Heart left ventricle (tissue), 16 donors: ENCODE measurements at regions not wholly inside any gene's neighbourhood (a gene's known extent, or its start where the extent isn't known, plus 50 kb on each side); places are given as distances from the start of the nearest gene placed in this dataset.

ENCODE experiments used
- ATAC-seq, 4 donors: fragments of 200-7000 bp; cut with Tn5 transposase; one replicate each; pipeline ENCODE4 v1.9.1; 2020 to 2022; ENCODE audit warnings: moderate library complexity in 4 of 4, mild to moderate bottlenecking in 3 of 4, moderate number of reproducible peaks in 1 of 4
- DNase-seq, 5 donors: peaks; one replicate each; pipeline ENCODE4 v3.0.0-alpha.2; 2020
- H3K27ac ChIP-seq, 12 donors: fragments of 200-600 bp; sonication (generic) in 4 of 12; one replicate each; pipeline versions ENCODE4 v1.5.0 to v1.8.0; 2016 to 2022; ENCODE audit warnings: mild to moderate bottlenecking in 2 of 12
- H3K27me3 ChIP-seq, 9 donors: fragments of 200-600 bp; sonication (generic) in 2 of 9; one replicate each; pipeline versions ENCODE4 v1.5.1 to v1.8.0; 2016 to 2022; ENCODE audit warnings: mild to moderate bottlenecking in 3 of 9
- H3K36me3 ChIP-seq, 9 donors: fragments of 200-600 bp; sonication (generic) in 2 of 9; one replicate each; pipeline versions ENCODE4 v1.5.0 to v1.8.0; 2018 to 2022; ENCODE audit warnings: mild to moderate bottlenecking in 2 of 9
- H3K4me1 ChIP-seq, 12 donors: fragments of 200-600 bp; sonication (generic) in 4 of 12; one replicate each; pipeline versions ENCODE4 v1.5.0 to v1.8.0; 2016 to 2022; ENCODE audit warnings: mild to moderate bottlenecking in 3 of 12
- H3K4me3 ChIP-seq, 12 donors: fragments of 200-600 bp; sonication (generic) in 4 of 12; one replicate each; pipeline versions ENCODE4 v1.5.0 to v1.8.0; 2017 to 2022; ENCODE audit warnings: mild to moderate bottlenecking in 9 of 12, moderate library complexity in 4 of 12
- H3K9me3 ChIP-seq, 12 donors: fragments of 200-600 bp; sonication (generic) in 4 of 12; one replicate each; pipeline versions ENCODE4 v1.5.0 to v1.8.0; 2016 to 2022; ENCODE audit warnings: mild to moderate bottlenecking in 1 of 12
- POLR2A ChIP-seq, 2 donors: fragments of 450-650 bp; IDR thresholded peaks; one replicate each; pipeline ENCODE4 v1.6.1; 2017; ENCODE audit warnings: antibody characterized with exemption in 2 of 2, mild to moderate bottlenecking in 2 of 2, moderate library complexity in 2 of 2
- WGBS, 4 donors: extraction: QIAGEN DNeasy Blood & Tissue Kit in 2 of 4; methylation state at CpG; one replicate each; pipeline versions ENCODE4 v1.1.5 to v1.1.7; 2013 to 2018; 5-methylcytosine and 5-hydroxymethylcytosine counted together
- intact Hi-C, 10 donors: fragments of 100-400 bp; cut with DNase I; formaldehyde crosslinking; loops; one replicate each; pipeline versions ENCODE4 v1.11.1 to v1.14.2; 2022
- TF ChIP-seq, protein P1 (sequence below), 12 donors: fragments of 200-600 bp; sonication (generic) in 4 of 12; IDR thresholded peaks; one replicate each; pipeline versions ENCODE4 v1.5.0 to v1.8.0; 2018 to 2022; ENCODE audit warnings: antibody characterized with exemption in 12 of 12, mild to moderate bottlenecking in 5 of 12
- donor health status: ischemic (EF 13 %, LVEDD 7.1; RV severe dilation, severe dysfunction).
- donor health status: healthy with polysubstance abuse.
- donor health status: DM: no; HTN: yes; CAD: no.
- donor health status: DM: no; HTN: no; CAD: no.
- donor health status: ischemic (EF 25% LVEDD 6.9; RV normal size, moderate dysfunction).
- donor health status: ischemic (EF 25% LVEDD 5.7; RV mildly dilated, moderate dysfunction).
- donor health status: healthy.
- donor health status: DM: yes; HTN: yes; CAD: no.
- donor health status: ischemic (EF 35%, LVEDD 5.7; RV mildly dilated, moderate dysfunction).
- donor health status: nonischemic (EF 11% LVEDD 7.7; RV severe dilation, severe dysfunction).
- donor health status: DM: yes; HTN: yes; CAD: no.
- donor health status: PGD.
- donor health status: ischemic (EF 29% LVEDD 5.4; RV normal size, mild dysfunction).
- donor health status: nonischemic (EF 23%, LVEDD 6.1; RV moderate dilation, normal function).

DNA sequence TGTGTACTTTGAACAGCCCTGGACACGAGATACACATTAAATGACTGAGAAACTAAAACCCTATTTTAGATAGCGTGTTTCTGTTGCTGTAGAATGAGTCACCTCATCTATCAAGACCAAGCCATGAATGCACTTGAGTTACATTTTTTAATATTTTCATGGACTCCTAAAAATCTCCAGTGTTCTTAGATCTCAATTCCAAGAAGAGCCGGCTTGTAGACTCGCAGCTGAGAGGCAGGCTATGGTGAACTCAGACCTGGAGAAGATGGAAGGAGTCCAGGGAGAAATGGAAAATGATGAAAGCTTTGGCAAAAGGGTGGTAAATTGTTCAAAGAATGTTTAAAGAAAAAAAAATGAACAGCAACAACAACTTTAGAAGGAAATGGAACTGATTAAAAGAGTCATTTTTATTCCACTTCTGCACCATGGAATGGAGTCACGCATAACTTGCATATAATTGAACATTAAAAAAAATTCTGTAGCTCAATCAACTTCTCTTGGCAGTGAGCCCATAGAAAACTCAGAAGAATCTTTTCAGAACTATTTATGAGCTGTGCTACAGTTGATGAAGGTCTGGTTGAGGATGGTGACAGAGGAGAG lies 129.8 kb downstream of the MXRA5 start:
- H3K9me3 ChIP-seq, result no peaks in the 10 kb centered on the region
- 84 to 89% (median 85%) methylated on average over 5 of the region's 5 CpGs for WGBS, 4 donors
- H3K4me3 ChIP-seq, result no peak overlapping the region
- no peaks in the 10 kb centered on the region for H3K27me3 ChIP-seq
- H3K36me3 ChIP-seq, result no peaks in the 10 kb centered on the region
- no peak for TF ChIP-seq POLR2A (IDR thresholded peaks at IDR 0.05)
- TF ChIP-seq, protein P1, sequence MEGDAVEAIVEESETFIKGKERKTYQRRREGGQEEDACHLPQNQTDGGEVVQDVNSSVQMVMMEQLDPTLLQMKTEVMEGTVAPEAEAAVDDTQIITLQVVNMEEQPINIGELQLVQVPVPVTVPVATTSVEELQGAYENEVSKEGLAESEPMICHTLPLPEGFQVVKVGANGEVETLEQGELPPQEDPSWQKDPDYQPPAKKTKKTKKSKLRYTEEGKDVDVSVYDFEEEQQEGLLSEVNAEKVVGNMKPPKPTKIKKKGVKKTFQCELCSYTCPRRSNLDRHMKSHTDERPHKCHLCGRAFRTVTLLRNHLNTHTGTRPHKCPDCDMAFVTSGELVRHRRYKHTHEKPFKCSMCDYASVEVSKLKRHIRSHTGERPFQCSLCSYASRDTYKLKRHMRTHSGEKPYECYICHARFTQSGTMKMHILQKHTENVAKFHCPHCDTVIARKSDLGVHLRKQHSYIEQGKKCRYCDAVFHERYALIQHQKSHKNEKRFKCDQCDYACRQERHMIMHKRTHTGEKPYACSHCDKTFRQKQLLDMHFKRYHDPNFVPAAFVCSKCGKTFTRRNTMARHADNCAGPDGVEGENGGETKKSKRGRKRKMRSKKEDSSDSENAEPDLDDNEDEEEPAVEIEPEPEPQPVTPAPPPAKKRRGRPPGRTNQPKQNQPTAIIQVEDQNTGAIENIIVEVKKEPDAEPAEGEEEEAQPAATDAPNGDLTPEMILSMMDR (IDR thresholded peaks at IDR 0.05), result no peak
- no peak for DNase-seq
- no peak for ATAC-seq
- H3K27ac ChIP-seq, result no peak overlapping the region
- no peaks in the 10 kb centered on the region for H3K4me1 ChIP-seq
- intact Hi-C loops, result no loop called here

DNA sequence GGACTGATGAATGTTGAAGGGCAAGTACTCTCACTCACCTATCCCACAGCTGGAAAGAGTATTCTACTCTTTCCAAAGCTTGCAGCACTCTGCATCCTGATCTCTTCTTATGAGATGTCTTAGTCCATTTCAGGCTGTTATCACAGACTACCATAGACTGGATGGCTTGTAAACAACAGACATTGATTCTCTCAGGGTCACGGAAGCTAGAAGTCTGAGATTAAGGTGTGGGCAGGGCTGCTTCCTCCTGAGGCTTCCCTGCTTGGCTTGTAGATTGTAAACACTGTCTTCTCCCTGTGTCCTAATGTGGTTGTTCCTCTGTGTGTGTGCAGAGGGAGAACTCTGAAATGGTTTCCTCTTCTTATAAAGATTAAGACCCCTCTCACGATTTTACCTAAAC lies 131.2 kb downstream of the MXRA5 start:
- 52 to 69% (median 64%) methylated on average over 2 of the region's 2 CpGs for WGBS, 4 donors
- intact Hi-C loops, result no loop called here
- TF ChIP-seq, protein P1 (IDR thresholded peaks at IDR 0.05), result no peak
- no peak for TF ChIP-seq POLR2A (IDR thresholded peaks at IDR 0.05)
- Histone ChIP-seq H3K4me3 (no peak overlapping the region), H3K36me3 (no peaks in the 10 kb centered on the region), H3K27ac (no peak overlapping the region), H3K27me3 (no peaks in the 10 kb centered on the region), H3K9me3 (no peaks in the 10 kb centered on the region), H3K4me1 (no peaks in the 10 kb centered on the region)
- no peak for ATAC-seq
- DNase-seq, result no peak

DNA sequence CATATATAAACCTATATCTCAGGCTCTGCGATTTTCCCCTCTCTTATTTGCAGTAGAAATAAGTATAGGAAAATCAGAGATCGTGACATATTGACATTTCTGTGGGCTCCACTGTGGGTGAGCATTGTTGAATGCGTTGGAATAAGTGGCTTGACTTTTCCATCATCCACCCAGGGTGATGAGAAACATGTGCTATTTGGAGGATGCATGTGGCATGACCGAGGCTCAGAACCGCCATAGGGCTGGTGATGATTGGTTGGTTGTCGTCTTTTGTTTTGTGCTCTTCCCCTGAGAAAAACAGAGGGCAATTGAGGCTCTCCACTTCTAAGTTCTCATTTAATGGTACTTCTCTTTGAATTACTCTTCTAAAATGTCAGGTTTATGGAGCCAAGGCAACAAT lies 140.1 kb downstream of the MXRA5 start:
- WGBS, 4 donors, result 84 to 92% (median 91%) methylated on average over 6 of the region's 6 CpGs
- no peak for ATAC-seq
- Histone ChIP-seq H3K9me3 (no peaks in the 10 kb centered on the region), H3K4me3 (no peak overlapping the region), H3K27me3 (no peaks in the 10 kb centered on the region), H3K27ac (no peak overlapping the region), H3K36me3 (no peaks in the 10 kb centered on the region), H3K4me1 (no peaks in the 10 kb centered on the region)
- TF ChIP-seq, protein P1 (IDR thresholded peaks at IDR 0.05), result no peak
- TF ChIP-seq POLR2A (IDR thresholded peaks at IDR 0.05), result no peak
- no peak for DNase-seq
- intact Hi-C loops, result no loop called here

DNA sequence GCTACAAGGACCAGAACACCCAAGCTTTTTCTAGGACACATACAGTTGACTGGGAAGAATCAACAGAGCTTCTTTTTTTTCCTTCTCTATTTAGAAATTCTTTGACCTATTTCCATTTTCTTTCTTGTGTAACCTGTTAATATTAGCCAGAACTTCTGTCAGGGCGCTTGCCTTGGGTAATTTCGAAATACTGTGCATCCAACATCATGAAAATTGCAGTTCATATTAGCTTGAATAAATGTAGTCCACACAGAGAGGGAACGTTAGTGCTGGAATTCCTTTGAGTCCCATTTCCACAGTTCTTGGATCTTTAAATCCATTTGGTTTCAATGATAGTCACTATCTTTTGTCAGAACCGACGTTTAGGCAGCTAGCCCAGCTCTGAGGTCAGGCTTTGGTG lies 141.8 kb downstream of the MXRA5 start:
- TF ChIP-seq, protein P1 (IDR thresholded peaks at IDR 0.05), result no peak
- no peak for TF ChIP-seq POLR2A (IDR thresholded peaks at IDR 0.05)
- Histone ChIP-seq H3K27ac (no peak overlapping the region), H3K4me3 (no peak overlapping the region), H3K27me3 (no peaks in the 10 kb centered on the region), H3K36me3 (no peaks in the 10 kb centered on the region), H3K9me3 (no peaks in the 10 kb centered on the region), H3K4me1 (no peaks in the 10 kb centered on the region)
- DNase-seq (no peak), ATAC-seq (peak in 1 of 4 donors; percentile 28)
- WGBS, 4 donors, result 49 to 56% (median 54%) methylated on average over 5 of the region's 5 CpGs
- intact Hi-C loops, result no loop called here
